Breast epithelium (tissue), 3 donors: ENCODE measurements at regions not wholly inside any gene's neighbourhood (a gene's known extent, or its start where the extent isn't known, plus 50 kb on each side); places are given as distances from the start of the nearest gene placed in this dataset.

Experiments used
- POLR2A ChIP-seq: fragments of 450-650 bp; IDR thresholded peaks from one replicate; pipeline ENCODE4 v1.6.1; 2016; ENCODE audit warnings: antibody characterized with exemption, mild to moderate bottlenecking, moderate library complexity
- POLR2AphosphoS5 ChIP-seq, 3 donors: sonication (generic); formaldehyde crosslinking; IDR thresholded peaks; one replicate each; pipeline ENCODE4 v1.6.1; 2017; ENCODE audit warnings: antibody characterized with exemption in 3 of 3

- TF ChIP-seq POLR2AphosphoS5 (IDR thresholded peaks at IDR 0.05): no peak
- TF ChIP-seq POLR2A: no peak
Measured at GRCh38 chrX:99137488-99137887, 1272.6 kb downstream of the PCDH19 start.
